IPS-18a (cell line): ENCODE measurements at regions not wholly inside any gene's neighbourhood (a gene's known extent, or its start where the extent isn't known, plus 50 kb on each side); places are given as distances from the start of the nearest gene placed in this dataset.

Experiments
- H3K27ac ChIP-seq: one replicate; pipeline ENCODE4 v1.5.1; 2013; ENCODE audit warnings: low read length
- H3K27me3 ChIP-seq: one replicate; pipeline ENCODE4 v1.6.1; 2013; ENCODE audit warnings: mild to moderate bottlenecking, low read length; ENCODE audit not compliant: control insufficient read depth, insufficient read depth
- H3K36me3 ChIP-seq: one replicate; pipeline ENCODE4 v1.6.1; 2013; ENCODE audit warnings: low read depth, low read length; ENCODE audit not compliant: control insufficient read depth
- H3K4me1 ChIP-seq: one replicate; pipeline ENCODE4 v1.6.1; 2013; ENCODE audit warnings: low read depth, low read length; ENCODE audit not compliant: control insufficient read depth
- H3K4me3 ChIP-seq: one replicate; pipeline ENCODE4 v1.5.1; 2013; ENCODE audit warnings: low read length
- H3K9ac ChIP-seq: one replicate; pipeline ENCODE4 v1.6.1; 2013; ENCODE audit warnings: mild to moderate bottlenecking, low read length, moderate library complexity
- H3K9me3 ChIP-seq: one replicate; pipeline ENCODE4 v1.6.1; 2013; ENCODE audit warnings: low read depth, low read length; ENCODE audit not compliant: control insufficient read depth

DNA sequence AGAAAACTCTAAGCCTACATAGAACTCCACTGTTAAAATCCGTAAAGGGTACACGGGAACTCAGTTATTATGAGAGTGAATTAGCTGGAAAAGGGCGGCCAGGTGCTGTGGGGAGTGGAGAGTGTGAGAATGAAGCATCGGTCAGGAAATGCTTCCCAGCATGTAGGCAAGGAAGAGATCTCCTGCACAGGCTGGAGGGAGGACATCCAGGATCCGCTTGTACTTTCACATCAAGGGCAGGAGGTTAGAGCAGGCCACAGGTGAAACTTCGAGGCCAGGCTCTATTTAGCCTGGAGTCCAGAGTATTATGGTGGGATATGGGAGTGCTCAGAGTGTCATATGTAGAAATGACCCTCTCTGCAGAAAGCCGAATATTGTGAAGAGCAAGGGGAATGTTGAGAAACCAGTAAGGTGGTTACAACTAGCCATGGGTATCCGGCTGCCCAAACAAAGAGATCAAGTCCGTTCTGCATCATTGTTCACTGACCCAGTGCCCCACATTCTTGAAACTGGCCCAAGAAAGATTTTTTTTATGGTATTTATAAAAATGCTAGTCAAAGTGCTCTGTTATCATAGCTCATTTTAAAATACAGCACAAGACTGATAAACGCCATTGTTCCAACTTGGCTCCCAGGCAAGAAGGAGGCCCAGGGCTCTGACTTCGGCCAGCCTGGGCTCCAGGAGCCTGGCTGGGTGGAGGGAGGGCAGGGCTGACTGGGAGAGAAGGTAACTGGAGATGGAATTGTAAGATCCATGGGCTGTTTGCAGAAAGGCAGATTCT is 79.4 kb upstream of the HIF1A start:
- H3K4me3 ChIP-seq = no peak overlapping the region
- no peak overlapping the region for H3K9ac ChIP-seq
- no peak overlapping the region for H3K27ac ChIP-seq
- no peaks in the 10 kb centered on the region for H3K27me3 ChIP-seq
- no peaks in the 10 kb centered on the region for H3K9me3 ChIP-seq
- no peaks in the 10 kb centered on the region for H3K36me3 ChIP-seq
- peaks cover 5% of the 10 kb centered on the region for H3K4me1 ChIP-seq

DNA sequence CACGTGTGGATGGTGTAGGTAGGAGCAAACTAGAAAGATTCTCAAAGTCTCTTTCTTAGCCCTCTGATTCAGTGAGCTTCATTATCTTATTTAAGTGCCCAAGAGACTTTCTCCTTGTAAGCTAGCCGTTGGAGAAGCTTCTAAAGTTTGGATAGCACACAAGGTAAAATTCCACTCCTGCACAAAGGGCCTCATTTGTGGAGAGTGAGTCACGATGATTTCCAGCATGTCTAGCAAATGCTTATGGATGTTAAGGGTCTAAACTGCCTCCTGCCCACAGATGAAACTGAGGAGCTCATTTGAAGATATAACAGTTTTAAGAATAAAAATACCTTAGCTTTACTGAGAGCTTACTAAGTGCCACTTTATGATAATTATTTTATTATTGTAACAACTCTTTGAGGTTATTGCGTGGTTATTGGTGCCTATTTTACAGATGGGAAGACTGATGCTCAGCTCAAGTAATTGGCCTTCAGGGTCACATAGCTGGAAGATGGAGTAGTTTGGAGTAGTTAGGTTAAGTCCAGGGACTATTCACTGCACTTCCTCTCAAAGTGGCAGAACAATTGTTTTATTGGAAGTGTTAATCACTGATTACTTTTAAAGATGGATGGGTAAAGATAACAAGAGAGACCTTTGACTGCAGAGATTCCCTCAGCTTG is 78.7 kb upstream of the HIF1A start:
- Histone ChIP-seq H3K9me3 (no peaks in the 10 kb centered on the region), H3K4me1 (peaks cover 5% of the 10 kb centered on the region), H3K9ac (no peak overlapping the region), H3K27me3 (no peaks in the 10 kb centered on the region), H3K4me3 (no peak overlapping the region), H3K27ac (no peak overlapping the region), H3K36me3 (no peaks in the 10 kb centered on the region)

DNA sequence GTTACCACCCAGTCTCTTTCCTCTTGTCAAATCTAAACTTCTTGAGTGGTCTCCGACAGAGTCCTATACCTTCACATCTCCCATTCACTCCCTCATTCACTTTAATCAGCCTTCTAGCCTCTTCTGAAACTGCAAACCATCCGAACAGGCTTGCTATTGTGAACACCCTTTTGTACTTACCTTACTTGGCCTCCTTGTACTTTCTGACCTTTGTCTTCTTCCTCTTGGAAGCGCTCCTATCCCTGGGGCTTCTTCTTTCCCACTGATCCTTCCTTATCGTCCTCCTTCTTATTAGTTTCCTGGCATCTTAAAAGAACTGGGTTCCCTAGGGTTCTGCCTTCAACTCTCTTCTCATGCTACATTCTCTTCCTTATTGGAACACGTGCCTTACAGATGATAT is 76.9 kb upstream of the HIF1A start:
- Histone ChIP-seq H3K9ac (no peak overlapping the region), H3K4me3 (no peak overlapping the region), H3K36me3 (no peaks in the 10 kb centered on the region), H3K4me1 (peaks cover 5% of the 10 kb centered on the region), H3K9me3 (no peaks in the 10 kb centered on the region), H3K27ac (no peak overlapping the region), H3K27me3 (no peaks in the 10 kb centered on the region)

DNA sequence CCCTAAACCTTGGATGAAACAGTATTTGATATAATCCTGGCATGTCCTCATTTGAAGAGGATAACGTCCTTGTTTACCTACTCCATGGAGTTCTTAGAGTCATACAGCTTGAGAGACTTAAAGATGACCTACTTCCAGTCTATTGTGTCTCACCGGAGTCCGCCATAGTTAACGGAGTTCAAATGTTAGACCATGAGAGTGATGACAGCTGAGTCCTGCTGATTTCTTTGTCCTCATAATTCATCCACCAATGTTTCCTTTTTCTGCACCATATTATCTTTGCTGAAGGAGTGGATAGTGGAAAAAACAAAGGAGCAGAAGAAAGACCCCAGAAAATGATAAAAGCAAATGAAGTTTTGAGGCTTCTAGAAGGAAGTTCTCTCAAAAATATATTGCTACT is 75.8 kb upstream of the HIF1A start:
- Histone ChIP-seq H3K27me3 (no peaks in the 10 kb centered on the region), H3K36me3 (no peaks in the 10 kb centered on the region), H3K27ac (no peak overlapping the region), H3K4me1 (peaks cover 5% of the 10 kb centered on the region), H3K9ac (no peak overlapping the region), H3K9me3 (no peaks in the 10 kb centered on the region), H3K4me3 (no peak overlapping the region)

DNA sequence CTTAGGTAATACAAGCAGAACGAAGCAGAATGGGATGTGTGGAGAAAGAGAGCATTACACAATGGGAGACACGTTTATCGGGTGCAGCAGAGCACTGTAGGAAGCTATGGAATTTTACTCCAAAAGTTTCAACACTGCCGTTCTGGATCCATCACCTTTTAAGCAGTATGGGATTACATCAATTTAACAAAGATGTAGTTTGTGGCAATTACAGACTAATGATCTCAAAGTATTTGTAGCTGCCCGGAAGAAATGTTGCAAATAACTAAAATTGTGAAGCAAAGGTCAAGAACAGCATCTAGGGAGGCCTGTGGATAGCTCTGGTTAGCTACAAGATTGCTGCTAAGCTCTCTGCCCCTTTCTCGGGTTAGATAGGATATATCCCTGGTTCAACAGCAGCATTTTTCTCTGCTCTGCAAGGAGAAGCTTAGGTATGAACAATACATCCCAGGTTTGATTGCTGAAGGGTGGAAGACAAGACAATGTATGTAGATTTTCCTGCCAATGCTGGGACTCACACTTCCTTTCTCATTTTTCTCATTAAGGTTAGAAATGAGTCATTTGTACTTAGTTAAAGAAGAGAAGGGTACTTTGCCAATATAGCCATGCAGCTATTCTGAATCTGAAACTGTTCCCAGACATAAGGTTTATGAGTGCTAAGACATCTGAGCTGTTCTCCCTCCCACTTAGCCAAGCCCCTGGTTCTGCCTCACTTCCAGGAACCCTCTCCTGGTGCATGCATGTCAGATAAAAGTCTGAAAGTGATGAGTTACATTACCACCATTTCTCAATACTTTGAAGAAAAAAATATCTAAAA is 75.0 kb upstream of the HIF1A start:
- Histone ChIP-seq H3K4me3 (no peak overlapping the region), H3K27ac (no peak overlapping the region), H3K9ac (no peak overlapping the region), H3K9me3 (no peaks in the 10 kb centered on the region), H3K4me1 (peaks cover 5% of the 10 kb centered on the region), H3K27me3 (no peaks in the 10 kb centered on the region), H3K36me3 (no peaks in the 10 kb centered on the region)

DNA sequence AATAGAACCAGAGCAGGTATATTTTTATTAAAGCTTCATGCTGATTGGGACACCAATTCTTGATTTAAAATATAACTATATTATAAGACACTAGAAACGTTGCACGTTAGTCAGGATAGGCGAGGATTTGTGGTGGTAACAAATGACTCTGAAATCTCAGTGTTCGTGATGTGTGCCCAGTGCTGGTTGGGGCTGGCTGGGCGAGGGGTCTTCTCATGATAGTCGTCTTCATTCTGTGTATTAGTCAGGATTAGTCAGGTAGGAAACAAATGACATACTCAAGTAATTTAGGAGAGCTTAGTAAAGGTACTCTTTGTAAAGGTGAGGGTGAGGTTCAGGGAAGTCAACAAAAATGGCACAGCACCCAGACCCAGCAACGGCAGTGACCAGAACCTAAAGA is 73.9 kb upstream of the HIF1A start:
- Histone ChIP-seq H3K27ac (no peak overlapping the region), H3K9me3 (no peaks in the 10 kb centered on the region), H3K4me3 (no peak overlapping the region), H3K4me1 (no peaks in the 10 kb centered on the region), H3K9ac (no peak overlapping the region), H3K36me3 (no peaks in the 10 kb centered on the region), H3K27me3 (no peaks in the 10 kb centered on the region)

DNA sequence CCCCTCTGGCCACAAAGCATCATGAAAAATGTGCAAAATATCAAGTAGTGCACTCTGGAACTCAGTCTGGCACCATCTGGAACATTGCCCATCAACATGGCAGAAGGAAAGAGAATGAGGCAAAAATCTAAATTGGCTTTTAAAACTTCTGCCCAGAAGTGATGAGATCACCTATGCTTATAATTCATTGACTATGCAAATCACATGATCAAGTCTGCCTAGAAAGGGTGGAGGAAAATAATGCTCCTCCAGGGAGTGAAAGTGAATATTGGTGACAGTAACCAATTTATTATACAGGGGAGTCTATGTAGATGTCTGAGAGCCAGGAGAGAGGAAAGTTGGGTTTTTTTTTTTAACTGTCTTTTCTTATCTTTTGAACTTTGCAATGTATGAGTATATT is 73.3 kb upstream of the HIF1A start:
- Histone ChIP-seq H3K4me1 (no peaks in the 10 kb centered on the region), H3K27me3 (no peaks in the 10 kb centered on the region), H3K36me3 (no peaks in the 10 kb centered on the region), H3K9me3 (no peaks in the 10 kb centered on the region), H3K27ac (no peak overlapping the region), H3K9ac (no peak overlapping the region), H3K4me3 (no peak overlapping the region)

DNA sequence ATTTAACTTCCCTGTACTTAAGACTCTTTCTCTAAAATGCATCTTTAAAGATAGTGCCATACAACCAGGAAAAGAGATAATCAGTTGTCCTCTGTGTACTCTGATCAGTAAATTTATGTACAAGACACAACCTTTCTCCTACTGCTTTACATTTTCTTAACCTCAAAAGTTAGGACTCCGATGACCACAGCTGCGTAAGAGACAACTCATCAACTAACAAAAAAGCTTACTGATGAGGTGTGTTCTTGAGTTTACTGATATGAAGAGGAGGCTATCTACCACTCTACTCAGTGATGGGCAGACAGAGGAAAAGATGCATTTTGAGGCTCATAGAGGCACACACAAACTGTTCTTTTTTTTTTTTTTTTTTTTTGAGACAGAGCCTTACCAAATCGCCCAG is 71.4 kb upstream of the HIF1A start:
- no peak overlapping the region for H3K27ac ChIP-seq

DNA sequence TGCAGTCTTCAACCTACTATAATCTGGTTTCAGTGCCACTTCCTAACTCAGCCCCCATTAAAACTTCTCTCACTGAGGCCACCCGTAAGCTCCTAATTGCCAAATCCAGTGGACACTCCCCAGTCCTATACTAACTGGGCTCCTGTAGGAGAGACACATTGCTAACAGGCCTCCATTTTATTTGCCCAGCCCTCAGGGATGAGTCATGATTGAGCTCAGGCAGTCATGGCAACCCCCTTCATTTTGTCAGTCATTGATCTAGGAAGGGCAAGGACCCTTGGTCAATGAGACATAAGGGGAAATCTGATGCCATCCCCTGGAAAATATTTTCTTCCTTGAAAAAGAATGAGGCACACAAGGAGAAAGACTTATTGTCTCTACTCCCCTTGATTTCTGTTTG is 70.1 kb upstream of the HIF1A start:
- no peaks in the 10 kb centered on the region for H3K27me3 ChIP-seq
- no peak overlapping the region for H3K27ac ChIP-seq

More for the DNA sequence above, 71.4 kb upstream of the HIF1A start:
- Histone ChIP-seq H3K9ac (no peak overlapping the region), H3K4me1 (no peaks in the 10 kb centered on the region), H3K27me3 (no peaks in the 10 kb centered on the region), H3K9me3 (no peaks in the 10 kb centered on the region), H3K4me3 (no peak overlapping the region), H3K36me3 (no peaks in the 10 kb centered on the region)

DNA sequence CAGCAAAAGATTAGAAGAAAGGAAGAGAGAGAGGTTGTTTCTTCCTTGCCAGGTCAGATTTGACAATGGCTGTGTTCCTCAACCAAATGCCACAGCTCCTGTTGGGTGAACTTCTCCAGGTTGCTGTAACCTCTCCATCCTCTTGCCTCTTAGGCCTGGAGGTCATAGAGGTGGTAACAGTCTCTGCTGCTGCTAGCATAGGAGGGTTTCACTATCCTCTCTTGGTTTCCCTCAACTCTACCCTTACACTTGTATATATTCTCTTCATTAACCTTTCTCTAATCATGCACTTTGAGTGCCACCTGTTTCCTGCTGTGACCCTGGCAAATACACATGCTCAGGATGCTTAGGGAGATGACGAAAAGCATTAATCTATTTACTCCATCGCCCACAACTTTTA is 67.7 kb upstream of the HIF1A start:
- Histone ChIP-seq H3K36me3 (no peaks in the 10 kb centered on the region), H3K9ac (no peak overlapping the region), H3K4me1 (no peaks in the 10 kb centered on the region), H3K27ac (no peak overlapping the region), H3K27me3 (no peaks in the 10 kb centered on the region), H3K4me3 (no peak overlapping the region), H3K9me3 (no peaks in the 10 kb centered on the region)

More for the DNA sequence above, 70.1 kb upstream of the HIF1A start:
- Histone ChIP-seq H3K4me3 (no peak overlapping the region), H3K9me3 (no peaks in the 10 kb centered on the region), H3K4me1 (no peaks in the 10 kb centered on the region), H3K36me3 (no peaks in the 10 kb centered on the region), H3K9ac (no peak overlapping the region)

DNA sequence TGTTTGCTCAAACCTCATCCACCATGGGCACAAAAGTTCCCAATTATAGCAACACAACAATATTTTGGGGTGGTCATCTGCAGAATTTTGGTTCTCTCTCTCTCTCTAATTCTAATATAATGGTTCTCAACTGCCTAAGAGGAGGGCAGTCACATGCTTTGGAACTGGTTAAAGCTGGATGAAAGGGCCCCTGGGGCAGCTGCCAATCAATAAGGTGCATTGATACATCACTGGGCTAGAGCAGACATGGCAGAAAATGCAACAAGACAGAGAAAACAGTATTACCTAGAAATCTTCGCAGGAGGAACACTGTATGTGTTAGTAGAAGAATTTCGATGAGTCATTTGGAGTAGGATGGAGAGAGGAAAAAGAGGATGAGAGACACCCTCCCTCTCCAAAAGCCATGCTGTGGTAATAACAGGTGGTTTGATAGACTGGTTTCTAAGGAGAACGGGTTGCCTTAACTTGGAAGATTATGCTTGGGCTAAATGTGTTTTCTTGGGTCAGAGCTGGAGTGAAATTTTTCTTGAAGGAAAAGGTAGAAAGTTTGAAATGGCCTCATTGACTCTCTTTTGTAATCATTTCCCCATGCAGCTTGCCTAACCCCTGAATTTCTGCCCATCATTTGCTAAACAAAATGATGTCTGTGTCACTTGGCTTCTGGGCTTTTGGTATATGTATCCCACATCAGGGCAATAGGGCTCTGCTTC is 67.1 kb upstream of the HIF1A start:
- no peak overlapping the region for H3K9ac ChIP-seq
- no peak overlapping the region for H3K4me3 ChIP-seq
- no peak overlapping the region for H3K27ac ChIP-seq
- H3K4me1 ChIP-seq = no peaks in the 10 kb centered on the region
- no peaks in the 10 kb centered on the region for H3K9me3 ChIP-seq
- no peaks in the 10 kb centered on the region for H3K27me3 ChIP-seq
- no peaks in the 10 kb centered on the region for H3K36me3 ChIP-seq
